Neuron (in vitro differentiated cells): ENCODE measurements at regions not wholly inside any gene's neighbourhood (a gene's known extent, or its start where the extent isn't known, plus 50 kb on each side); places are given as distances from the start of the nearest gene placed in this dataset.
A peak's percentile ranks its signal among the peaks of the same experiment; 100 is the strongest.
"Not testable (repeated sequence)": the region's sequence is repeated elsewhere in the genome, so short reads cannot be mapped to it uniquely, and the experiment has no call there.

ENCODE experiments used
- H2AFZ ChIP-seq: one replicate; pipeline ENCODE4 v1.6.1; 2013; ENCODE audit warnings: low read depth, mild to moderate bottlenecking, inconsistent platforms, low read length, moderate library complexity
- H3K27me3 ChIP-seq: one replicate; pipeline ENCODE4 v1.6.1; 2013; ENCODE audit warnings: low read length; ENCODE audit not compliant: insufficient read depth
- H3K36me3 ChIP-seq: one replicate; pipeline ENCODE4 v1.6.1; 2013; ENCODE audit warnings: low read length; ENCODE audit not compliant: insufficient read depth
- H3K4me1 ChIP-seq: one replicate; pipeline ENCODE4 v1.6.1; 2013; ENCODE audit warnings: low read length; ENCODE audit not compliant: insufficient read depth
- H3K4me3 ChIP-seq: 2 replicates; pipeline ENCODE4 v1.5.1; 2013; ENCODE audit warnings: mild to moderate bottlenecking, low read length, moderate library complexity
- H3K9me3 ChIP-seq: one replicate; pipeline ENCODE4 v1.6.1; 2013; ENCODE audit warnings: low read length

DNA sequence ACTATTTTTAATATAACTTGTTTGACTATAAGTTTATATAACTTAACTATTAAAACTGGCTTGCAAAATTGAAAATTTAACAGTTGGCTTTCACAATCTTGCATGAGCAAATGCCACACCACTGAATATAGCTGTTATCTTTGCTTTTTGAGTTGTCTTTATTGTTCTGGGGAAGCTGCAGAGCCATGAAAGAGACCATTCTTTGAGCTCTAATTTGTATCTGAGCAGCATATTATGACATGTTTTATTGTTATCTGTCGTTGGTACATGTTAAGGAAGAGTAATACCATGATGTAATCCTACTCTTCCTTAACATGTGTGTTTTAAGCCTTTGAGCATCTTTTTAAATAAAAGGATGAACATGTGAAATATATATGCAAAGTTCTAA is 97.1 kb upstream of the ANK2 start:
- no peaks in the 10 kb centered on the region for H3K27me3 ChIP-seq
- H3K9me3 ChIP-seq, result no peaks in the 10 kb centered on the region
- peaks cover 3% of the 10 kb centered on the region for H3K4me1 ChIP-seq
- H3K36me3 ChIP-seq, result no peaks in the 10 kb centered on the region
- H3K4me3 ChIP-seq, result no peak overlapping the region
- no peak overlapping the region for H2AFZ ChIP-seq

DNA sequence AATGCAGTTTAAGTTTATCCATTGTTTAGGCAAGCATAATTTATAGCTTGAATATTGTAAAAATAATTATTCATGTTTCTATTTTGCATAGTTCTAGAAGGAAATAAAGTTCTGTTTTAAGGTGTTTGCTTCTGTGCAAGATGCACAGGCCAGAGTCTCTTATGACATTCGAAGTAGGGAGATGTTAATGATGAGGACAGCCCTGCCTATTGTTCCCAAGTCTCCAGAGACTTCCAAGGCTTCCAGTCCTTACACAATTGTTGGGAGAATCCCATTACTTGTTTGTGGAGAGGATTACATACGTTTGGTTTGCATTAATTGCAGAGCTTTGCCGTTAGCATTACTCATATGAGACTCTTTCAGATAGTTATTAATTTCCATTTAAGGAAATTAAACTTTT is 96.2 kb upstream of the ANK2 start:
- H3K4me3 ChIP-seq, result no peak overlapping the region
- no peaks in the 10 kb centered on the region for H3K27me3 ChIP-seq

DNA sequence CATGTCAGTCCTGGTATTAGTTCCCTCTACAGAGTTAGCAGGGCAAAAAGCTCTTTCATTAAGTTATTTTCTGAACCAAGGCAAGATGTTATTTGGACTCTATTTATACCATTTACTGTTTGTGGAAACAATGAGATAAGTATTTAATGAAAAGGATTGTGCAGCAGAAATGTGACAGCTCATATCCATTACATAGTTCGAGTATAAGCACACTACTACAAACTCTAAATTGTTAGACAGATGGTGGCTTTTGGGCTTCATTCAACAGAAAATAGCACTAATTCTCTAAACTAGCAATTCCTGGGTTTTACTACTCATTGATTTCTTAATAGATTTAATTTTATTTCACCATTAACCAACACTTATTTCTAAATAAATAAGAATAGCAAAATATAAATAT is 95.2 kb upstream of the ANK2 start:
- Histone ChIP-seq H3K9me3 (no peaks in the 10 kb centered on the region), H3K36me3 (no peaks in the 10 kb centered on the region), H3K27me3 (no peaks in the 10 kb centered on the region), H3K4me3 (no peak overlapping the region), H2AFZ (no peak overlapping the region), H3K4me1 (peaks cover 3% of the 10 kb centered on the region)

More for the DNA sequence above, 96.2 kb upstream of the ANK2 start:
- Histone ChIP-seq H3K9me3 (no peaks in the 10 kb centered on the region), H3K4me1 (peaks cover 3% of the 10 kb centered on the region), H2AFZ (no peak overlapping the region), H3K36me3 (no peaks in the 10 kb centered on the region)

DNA sequence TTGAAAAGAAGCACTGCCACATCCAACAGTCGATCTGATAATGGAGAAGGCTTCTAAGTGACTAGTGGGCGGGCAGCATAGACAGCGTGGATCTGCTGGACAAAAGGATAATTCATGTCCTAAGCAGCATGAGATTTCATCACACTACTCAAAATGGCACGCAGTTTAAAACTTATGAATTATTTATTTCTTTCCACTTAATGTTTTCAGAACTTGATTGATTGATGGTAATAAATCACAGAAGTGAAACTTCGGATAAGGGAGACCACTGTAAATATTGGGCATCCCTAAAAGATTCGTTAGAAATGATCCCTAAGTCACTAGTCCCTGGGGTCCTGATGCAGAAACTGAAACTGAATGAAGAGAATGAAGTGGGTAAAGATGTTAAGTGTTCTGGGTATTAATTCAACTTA is 93.0 kb upstream of the ANK2 start:
- Histone ChIP-seq H3K36me3 (no peaks in the 10 kb centered on the region), H2AFZ (no peak overlapping the region), H3K4me3 (no peak overlapping the region), H3K9me3 (no peaks in the 10 kb centered on the region), H3K27me3 (no peaks in the 10 kb centered on the region), H3K4me1 (peaks cover 3% of the 10 kb centered on the region)

DNA sequence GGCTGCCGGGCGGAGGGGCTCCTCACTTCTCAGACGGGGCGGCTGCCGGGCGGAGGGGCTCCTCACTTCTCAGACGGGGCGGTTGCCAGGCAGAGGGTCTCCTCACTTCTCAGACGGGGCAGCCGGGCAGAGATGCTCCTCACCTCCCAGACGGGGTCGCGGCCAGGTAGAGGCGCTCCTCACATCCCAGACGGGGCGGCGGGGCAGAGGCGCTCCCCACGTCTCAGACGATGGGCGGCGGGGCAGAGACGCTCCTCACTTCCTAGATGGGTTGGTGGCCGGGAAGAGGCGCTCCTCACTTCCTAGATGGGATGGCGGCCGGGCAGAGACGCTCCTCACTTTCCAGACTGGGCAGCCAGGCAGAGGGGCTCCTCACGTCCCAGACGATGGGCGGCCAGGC is 91.7 kb upstream of the ANK2 start:
- H2AFZ ChIP-seq, H3K27me3 ChIP-seq, H3K4me1 ChIP-seq, H3K4me3 ChIP-seq, H3K36me3 ChIP-seq, H3K9me3 ChIP-seq: not testable (repeated sequence)

DNA sequence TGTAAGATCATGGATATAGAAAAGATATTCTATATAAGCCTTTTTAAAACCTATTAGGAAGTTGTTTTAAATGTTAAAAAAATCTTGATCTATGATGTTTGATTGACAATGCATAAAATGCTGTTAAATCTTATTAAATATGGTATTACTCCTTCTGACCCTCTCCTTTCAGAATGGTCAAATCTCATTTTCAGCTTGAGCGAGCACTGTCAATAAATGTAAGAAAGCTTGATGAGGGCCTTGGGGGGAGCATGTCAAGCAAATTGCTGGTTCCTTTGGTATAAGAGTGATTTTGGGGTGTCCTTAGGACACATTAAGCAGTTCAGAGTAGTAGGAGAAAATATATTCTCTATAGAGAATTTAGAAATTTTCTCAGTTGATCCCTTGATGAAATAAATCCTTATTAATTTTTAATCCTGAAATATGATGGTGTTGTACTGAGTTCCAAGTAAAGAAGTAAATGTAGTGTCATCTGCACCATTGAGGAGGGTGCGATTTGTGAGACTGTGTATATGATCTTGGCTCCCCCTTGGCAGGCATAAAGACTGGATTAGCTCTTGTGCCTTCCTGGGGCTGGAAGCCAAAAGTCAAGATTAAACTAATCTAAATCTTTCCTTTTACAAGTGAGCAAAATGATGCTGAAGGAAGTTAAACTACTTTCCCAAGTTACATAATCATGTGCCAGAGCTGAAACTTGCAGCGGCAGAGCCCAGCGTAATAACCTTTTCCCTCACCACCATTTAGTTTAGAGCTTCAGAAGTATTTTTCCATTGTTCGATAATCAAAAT is 82.6 kb upstream of the ANK2 start:
- no peaks in the 10 kb centered on the region for H3K36me3 ChIP-seq
- H3K4me1 ChIP-seq, result peaks cover 26% of the 10 kb centered on the region
- H3K9me3 ChIP-seq, result no peaks in the 10 kb centered on the region
- H2AFZ ChIP-seq, result no peak overlapping the region
- H3K27me3 ChIP-seq, result no peaks in the 10 kb centered on the region
- H3K4me3 ChIP-seq, result no peak overlapping the region

DNA sequence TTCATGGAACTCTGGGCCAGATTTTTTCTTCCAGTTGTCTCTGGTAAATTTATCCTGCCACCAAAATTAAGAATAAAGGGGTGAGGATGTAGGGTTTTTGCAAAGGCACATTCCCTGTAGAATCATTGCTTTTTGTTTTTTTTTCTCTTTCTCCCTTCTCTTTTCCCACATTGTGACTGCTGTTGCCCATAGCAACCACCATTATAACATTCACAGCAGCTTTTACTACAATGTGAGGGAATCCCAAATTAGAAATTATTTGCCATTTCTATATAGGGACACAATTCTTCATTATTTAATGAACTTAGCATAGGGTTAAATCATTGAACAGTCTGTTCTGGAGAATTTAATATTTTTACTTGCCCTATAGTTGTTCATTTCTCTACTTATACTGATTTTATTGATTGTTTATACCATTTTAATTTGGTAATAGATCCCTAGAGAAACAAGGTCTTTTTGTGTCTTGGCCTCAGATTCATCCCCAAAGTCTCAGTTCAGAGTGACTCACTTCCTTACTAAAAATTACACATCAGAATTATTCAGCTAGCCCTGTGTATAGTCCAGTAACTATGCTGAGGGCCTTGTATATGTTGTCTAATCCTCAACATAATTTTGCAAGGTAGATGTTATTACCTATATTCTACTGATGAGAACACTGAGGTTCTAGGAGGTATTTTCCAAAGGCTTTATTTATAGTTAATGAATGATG is 80.8 kb upstream of the ANK2 start:
- no peak overlapping the region for H2AFZ ChIP-seq
- H3K9me3 ChIP-seq, result no peaks in the 10 kb centered on the region
- H3K4me3 ChIP-seq, result no peak overlapping the region
- no peaks in the 10 kb centered on the region for H3K36me3 ChIP-seq
- H3K27me3 ChIP-seq, result no peaks in the 10 kb centered on the region
- peaks cover 26% of the 10 kb centered on the region for H3K4me1 ChIP-seq

DNA sequence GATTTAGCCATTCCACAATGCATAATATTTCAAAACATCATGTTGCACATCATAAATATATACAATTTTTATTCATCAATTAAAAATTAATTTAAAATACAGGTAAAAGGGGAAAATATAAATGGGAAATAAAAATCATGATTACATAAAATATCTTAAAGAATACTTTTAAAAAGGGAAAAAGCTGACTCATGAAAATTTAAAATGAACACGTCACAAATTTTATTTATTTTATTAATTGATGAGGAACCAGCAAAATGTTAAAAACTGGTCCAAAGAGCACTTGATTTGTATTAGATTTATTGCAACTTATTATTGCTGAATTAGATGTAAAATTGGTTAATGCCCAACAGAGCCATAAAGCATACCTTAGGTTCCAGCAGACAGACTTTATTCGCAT is 78.5 kb upstream of the ANK2 start:
- Histone ChIP-seq H3K9me3 (no peaks in the 10 kb centered on the region), H3K4me3 (no peak overlapping the region), H3K4me1 (peaks cover 26% of the 10 kb centered on the region), H2AFZ (no peak overlapping the region), H3K36me3 (no peaks in the 10 kb centered on the region), H3K27me3 (no peaks in the 10 kb centered on the region)

DNA sequence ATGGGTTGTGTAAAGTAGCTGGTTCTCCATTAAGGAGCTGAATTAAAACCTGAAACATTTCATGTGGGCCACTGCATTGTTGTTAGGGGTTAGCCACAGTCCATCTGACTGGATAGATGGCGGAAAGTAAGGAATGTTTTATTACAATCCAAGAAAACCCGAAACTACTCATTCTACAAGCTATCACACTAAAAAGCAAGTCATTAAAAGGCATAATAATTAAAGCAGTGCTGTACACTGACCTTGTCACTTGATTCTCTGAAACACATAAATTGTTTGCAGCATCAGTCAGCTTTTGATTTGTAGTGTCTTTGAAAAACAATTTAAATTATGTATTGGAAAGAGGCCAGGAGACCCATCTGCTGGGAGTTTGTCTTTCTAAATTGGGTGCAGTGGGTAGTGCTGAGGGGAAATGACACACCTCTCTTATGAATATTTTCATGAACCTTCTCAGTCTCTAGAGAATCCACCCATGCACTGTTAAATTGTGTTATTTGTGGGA is 75.7 kb upstream of the ANK2 start:
- Histone ChIP-seq H3K4me1 (peaks cover under 1% of the 10 kb centered on the region), H3K27me3 (no peaks in the 10 kb centered on the region), H3K36me3 (no peaks in the 10 kb centered on the region), H2AFZ (peak overlapping the region; percentile 49), H3K9me3 (peaks cover under 1% of the 10 kb centered on the region), H3K4me3 (no peak overlapping the region)

DNA sequence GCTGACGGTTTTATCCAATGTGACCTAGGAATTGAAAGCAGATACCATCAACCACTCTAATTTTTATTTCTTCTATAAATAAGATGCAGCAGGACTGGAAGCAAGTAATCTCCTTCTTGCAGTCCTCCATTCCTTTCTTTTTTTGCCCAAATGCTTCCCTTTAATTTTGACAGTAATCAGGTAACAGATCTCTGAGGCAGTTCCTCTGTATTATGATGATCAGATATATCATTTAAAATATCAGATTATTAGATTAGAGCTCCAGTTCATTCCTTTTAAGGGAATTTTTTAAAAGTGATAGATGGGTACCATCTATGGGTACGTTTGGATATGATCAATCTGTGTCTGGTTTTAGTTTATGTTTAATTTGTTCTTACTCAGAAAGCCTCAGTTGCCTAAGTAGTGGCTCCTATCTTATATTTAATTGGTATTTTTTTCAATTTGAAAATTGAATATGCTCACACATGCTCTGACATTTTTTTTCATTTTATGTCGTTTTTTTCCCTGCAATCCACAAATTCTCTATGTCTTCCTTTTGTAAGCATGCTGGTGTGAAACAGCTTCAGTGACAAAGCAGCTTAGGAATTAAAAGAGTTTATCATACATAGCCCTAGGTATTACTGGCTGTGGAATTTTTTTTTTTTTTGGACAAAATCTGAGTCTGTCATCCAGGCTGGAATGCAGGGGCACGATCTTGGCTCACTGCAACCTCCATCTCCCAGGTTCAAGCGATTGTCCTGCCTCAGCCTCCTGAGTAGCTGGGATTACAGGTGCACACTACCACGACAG is 73.7 kb upstream of the ANK2 start:
- Histone ChIP-seq H2AFZ (no peak overlapping the region), H3K4me3 (no peak overlapping the region), H3K36me3 (no peaks in the 10 kb centered on the region), H3K4me1 (no peaks in the 10 kb centered on the region), H3K9me3 (peaks cover 4% of the 10 kb centered on the region), H3K27me3 (no peaks in the 10 kb centered on the region)

DNA sequence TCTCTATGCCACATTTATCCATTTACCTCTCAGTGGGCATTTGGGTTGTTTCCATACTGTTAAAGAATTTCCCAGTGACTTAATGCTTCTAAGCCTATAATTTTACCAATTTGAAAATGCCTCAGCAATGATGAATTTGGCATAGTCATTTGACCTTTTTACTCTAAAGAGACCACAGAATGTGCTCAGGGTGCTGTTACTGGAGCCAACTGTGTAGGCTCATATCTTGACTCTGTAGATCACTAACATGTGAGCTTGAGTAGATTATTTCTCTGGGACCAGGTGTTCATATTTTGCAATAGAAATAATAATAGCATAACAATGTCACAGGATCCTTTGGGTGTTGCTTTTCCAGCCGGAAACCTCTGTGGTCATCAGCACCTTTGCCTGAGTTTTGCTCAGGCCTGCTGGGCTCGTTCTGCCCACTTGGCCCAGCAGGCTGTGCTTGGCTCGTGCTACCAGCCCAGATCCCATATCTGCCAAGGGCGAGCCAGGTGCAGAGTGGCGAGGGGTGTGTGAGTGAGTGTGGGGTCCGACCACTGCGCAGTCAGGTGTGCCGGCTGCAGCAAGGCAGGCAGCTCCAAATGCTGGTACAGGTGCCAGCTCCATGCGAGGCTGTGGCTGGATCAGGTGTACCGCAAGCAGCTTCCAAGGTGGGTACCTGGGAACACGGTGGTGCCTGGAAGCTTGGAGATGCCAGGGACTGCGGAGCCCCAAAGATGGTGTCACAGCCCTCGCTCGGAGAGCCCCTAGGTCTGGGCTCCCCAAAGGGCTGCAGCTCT is 70.6 kb upstream of the ANK2 start:
- no peaks in the 10 kb centered on the region for H3K4me1 ChIP-seq
- H3K4me3 ChIP-seq, result no peak overlapping the region
- no peak overlapping the region for H2AFZ ChIP-seq
- H3K9me3 ChIP-seq, result peaks cover 4% of the 10 kb centered on the region
- H3K36me3 ChIP-seq, result no peaks in the 10 kb centered on the region
- H3K27me3 ChIP-seq, result no peaks in the 10 kb centered on the region

DNA sequence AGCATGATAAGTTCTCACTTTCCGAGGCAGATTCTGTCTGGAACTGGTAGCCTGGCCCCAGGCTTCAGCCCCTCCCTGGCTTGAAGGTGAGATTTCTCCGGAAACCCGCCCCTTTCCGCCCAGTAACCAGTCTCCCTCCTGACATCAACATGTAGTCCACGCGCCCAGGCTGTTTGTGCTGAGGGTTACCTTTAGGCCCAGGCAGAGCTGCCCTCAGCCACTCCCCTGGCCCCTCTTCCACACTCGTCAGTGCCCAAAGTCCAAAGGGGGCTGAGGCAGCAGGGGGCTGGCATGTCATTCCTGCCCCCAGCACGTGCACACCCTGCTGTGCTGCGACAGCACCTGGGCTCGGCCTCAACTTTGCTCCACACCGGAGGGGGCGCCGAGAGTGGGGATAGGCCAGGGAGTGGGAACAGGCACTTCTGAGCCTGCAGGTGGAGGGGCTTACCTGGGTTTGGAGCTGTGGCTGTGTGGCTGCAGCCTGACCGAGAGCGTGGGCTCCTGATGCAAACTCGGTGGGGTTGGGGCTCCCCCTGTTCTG is 69.5 kb upstream of the ANK2 start:
- peaks cover 4% of the 10 kb centered on the region for H3K9me3 ChIP-seq
- H3K27me3 ChIP-seq, result no peaks in the 10 kb centered on the region
- no peak overlapping the region for H2AFZ ChIP-seq
- no peaks in the 10 kb centered on the region for H3K36me3 ChIP-seq
- H3K4me1 ChIP-seq, result no peaks in the 10 kb centered on the region
- H3K4me3 ChIP-seq, result no peak overlapping the region
